ENCODE measurements at regions not wholly inside any gene's neighbourhood (a gene's known extent, or its start where the extent isn't known, plus 50 kb on each side); places are given as distances from the start of the nearest gene placed in this dataset.

GRCh38 chr4:71232056-71232430 is 106.8 kb upstream of the SLC4A4 start:
- no peak for TF ChIP-seq CTCF (IDR thresholded peaks at IDR 0.05)
- no peak for TF ChIP-seq SMAD4 (CRISPR knock-in tag; IDR thresholded peaks at IDR 0.05)
- TF ChIP-seq ZNF416 (CRISPR knock-in tag; IDR thresholded peaks at IDR 0.05), result no peak
- TF ChIP-seq NR3C1 (CRISPR knock-in tag; conservative IDR thresholded peaks at IDR 0.05; ENCODE audit: low read depth), result no peak
